HG03066 (cell line): ENCODE measurements at regions not wholly inside any gene's neighbourhood (a gene's known extent, or its start where the extent isn't known, plus 50 kb on each side); places are given as distances from the start of the nearest gene placed in this dataset.
A peak's percentile ranks its signal among the peaks of the same experiment; 100 is the strongest.

ENCODE experiments used
- ATAC-seq: cut with Tn5 transposase; IDR thresholded peaks from one replicate; pipeline ENCODE4 v1.9.1; 2021; ENCODE audit warnings: low read depth; ENCODE audit not compliant: unreplicated experiment

- ATAC-seq: no peak
Observed at GRCh38 chr10:56943221-56943755, 582.2 kb upstream of the ZWINT start.

DNA sequence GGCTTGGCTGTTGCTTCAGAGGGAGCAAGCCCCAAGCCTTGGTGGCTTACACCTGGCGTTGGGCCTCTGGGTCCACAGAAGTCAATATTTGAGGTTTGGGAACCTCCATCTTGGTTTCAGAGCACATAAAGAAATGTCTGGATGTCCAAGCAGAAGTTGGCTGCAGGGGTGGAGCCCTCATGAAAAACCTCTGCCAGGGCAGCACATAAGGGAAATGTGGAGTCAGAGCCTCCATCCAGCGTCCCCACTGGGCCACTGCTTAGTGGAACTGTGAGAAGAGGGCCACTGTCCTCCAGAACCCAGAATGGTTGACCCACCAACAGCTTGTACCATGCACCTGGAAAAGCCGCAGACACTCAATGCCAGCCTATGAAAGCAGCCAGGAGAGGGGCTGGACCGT, 573.5 kb upstream of the ZWINT start:
- no peak for ATAC-seq

DNA sequence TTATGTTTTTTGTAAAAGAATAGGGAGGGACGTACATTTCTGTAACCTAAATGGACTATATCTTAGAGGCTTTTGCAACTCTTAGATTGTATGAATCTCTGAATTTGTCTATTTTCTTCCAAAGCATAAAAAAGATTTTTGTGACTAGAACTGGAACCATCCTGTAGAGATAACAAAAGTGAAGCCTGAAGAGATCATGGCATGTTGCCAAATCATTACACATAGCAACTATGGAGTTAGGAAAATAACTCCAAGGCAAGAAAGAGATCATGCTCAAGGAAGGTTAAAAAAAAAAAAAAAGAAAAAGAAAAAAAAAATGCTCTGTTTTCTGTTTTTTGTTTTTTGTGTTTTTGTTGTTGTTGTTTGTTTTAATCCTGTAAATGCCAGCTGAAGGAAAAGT, 567.7 kb upstream of the ZWINT start:
- no peak for ATAC-seq

DNA sequence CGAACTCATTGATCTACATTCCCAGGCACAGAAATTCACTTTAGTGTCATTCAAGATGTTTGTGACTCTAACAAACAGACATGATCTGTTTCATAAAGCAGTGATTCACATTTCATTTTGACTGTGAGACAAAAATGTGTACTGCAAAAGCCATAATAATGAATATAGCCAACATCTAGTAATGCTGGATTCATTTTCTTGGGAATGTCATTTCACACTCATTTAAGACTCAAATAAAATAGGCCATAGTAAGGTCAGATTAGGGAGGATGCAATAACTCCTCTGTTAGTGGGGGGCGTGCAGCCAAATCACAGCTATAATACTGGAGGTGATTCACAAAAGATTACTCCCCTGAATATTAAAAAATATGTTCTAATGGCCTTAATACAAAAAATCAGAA, 566.6 kb upstream of the ZWINT start:
- ATAC-seq: no peak

DNA sequence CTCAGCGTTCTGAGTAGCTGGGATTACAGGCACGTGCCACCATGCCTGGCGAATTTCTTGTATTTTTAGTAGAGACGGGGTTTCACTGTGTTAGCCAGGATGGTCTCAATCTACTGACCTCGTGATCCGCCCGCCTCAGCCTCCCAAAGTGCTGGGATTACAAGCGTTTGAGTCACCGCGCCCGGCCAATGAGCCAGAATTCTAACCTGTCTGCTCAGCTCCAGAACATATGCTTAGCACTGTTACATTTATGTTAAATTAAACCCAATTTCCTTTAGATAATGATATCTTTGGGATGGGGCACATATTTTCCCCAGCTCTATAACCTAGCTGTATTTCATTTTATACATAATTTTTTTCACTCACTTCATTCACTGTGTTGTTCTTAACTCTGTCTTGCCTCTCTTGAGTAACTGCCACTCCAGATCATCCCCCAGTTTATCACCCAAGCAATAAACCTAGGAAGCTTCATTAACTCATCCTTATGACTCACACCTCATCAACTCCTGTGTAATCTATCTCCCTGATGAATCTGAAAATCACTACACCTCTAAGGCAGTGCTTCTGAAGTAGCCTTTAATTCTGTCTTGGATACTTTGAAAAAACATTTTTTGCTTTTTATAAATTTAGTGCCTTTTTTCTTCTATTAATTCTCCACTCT, 559.7 kb upstream of the ZWINT start:
- ATAC-seq: no peak

DNA sequence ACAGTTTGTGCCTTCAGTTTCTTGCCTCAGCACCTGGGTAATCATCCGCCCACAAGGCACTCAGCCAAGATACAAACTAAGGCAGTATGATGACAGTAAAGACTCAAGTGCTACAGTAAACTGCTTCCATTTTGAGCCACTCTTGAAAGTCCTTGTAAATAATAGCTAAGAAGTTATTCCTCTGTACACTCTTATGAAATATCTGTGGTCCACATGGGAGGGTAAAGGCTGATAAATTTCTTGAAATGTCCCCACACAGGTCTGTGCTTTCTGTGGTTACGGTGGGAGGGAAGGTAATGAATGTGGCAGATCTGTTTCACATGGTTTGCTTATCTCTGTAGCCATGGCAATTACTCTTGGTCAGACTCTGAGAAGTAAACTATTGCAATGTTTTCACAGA, 551.0 kb upstream of the ZWINT start:
- no peak for ATAC-seq

GRCh38 chr10:56905051-56905450, 544.0 kb upstream of the ZWINT start:
- ATAC-seq: no peak

DNA sequence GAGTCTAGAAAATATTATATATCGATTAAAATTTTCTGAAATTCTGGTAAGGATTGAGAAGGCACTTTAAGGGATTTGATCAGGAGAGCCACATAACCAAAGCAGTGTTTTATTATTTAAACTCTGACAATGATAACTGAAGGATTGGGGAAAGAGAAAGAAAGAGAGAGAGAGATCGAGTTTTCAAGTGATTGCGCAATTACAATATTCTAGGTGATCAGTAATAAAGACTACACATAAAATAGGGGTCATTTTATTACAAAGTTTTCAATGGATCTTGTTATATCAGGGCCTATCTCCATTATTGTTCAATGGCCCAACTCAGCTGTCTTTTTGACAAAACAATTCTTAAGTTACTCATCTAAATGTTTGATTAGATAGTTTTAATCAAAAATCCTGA, 541.5 kb upstream of the ZWINT start:
- ATAC-seq: no peak

- ATAC-seq: no peak
Observed at GRCh38 chr10:56895306-56895705, 534.2 kb upstream of the ZWINT start.

DNA sequence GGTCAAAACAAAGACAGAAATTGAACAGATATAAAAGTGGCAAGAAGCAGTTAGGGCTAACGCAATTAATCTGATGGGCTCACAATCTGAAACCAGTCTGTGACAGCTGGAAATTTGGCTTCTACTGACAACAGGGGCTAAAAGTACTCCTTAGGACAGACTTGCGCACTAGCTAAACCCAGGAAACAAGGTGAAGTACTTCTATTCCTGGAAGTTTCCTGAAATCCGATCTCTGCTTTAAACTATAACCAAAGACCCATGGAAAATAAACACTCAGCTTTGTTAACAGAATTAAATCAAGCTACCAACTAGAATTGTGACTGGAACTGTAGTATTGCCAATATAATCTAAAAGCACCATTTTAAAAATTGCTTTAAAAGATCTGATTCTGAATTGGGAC, 520.2 kb upstream of the ZWINT start:
- no peak for ATAC-seq

DNA sequence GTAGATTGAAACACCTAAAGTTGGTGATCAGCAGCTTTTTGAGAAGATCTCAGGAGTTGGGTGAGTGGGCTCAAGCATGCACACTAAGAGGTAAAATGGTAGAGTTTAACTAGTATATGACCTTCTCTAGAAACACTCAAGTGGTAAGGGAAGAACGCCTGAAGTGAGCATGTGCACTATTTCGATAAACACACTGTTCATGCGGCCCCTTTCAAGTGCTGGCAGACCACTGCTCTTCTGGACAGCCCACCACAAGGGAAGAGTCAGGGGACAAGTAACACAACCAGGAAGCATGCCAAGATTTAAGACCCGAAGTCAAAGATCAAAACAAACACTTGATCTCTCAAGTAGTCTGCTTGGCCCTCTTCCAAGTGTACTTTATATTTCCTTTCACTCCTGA, 519.5 kb upstream of the ZWINT start:
- ATAC-seq: no peak

DNA sequence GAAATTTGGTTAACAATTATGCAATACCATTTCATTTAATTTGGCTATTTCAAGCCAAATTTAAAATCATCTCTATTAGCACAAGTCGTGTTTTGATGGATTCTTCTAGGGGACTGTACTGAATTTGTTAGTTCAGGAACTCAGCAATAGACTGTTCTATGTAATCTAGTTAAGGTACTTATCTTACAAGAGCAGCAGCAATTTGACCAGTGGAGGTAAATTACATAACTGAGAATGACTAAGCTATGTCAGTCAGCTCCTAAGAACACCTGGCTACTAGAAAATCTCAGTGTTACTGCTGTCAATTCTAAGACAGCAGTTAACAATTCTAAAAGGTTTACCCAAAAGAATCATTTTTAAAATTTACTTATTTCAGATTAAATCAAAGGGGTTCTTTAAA, 513.9 kb upstream of the ZWINT start:
- no peak for ATAC-seq

DNA sequence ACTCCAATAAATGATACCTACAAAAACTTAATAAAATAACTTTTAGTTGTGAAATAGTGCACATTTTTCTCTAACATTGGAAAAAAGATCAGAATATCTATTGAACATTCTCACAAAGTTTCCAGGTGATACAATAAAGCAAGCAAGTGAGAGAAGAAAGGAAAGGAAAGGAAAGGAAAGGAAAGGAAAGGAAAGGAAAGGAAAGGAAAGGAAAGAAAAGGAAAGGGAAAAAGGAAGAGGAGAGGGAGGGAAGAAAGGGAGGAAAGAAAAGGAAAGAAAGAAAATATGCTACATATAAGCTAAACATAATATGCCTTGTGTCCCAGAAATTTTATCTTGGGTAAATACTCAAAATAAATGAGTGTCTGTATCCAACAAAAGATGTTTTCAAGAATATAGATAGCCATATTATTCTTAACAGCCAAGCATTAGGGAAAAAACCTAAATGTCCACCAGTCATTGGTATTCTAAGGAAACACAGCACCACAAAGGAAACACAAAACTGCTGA, 510.2 kb upstream of the ZWINT start:
- ATAC-seq: no peak

DNA sequence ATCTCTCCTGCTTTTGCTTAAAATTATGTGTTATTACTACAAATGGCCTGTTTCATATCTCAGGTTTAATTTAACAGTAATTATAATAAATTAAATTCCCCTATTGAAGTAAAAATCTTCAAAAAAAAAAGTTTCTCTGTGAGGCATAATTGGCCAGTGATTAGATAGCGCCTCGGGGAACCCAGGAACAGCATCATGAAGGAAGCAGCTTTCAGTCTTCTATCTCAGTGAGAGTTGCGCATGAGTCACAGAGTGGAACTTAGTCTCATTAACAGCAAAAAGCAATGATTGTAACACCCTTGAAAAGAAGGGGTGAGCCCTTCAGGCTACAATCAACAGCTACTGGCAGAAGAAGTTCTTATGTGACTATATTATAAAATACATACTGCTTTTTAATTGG, 506.2 kb upstream of the ZWINT start:
- no peak for ATAC-seq

DNA sequence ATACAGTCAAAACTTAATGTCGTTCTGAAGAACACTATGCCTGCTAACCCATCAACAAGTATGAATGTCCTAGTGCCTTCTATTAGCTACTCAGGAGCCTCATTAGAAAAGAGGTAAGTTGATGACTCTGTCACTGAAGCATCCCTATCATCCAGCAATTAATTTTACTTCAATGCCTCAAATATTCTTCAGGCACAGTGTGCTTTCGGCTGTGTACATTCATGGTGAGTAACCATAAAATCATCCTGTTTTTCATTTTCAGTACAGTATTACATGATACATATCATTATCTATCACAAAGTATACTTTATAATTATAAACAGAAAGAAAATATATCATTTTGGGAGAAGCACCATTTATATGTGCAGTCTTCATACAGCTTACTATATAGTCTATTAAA, 495.5 kb upstream of the ZWINT start:
- ATAC-seq: no peak

GRCh38 chr10:56844978-56845529, 484.0 kb upstream of the ZWINT start:
- no peak for ATAC-seq

- no peak for ATAC-seq
Observed at GRCh38 chr10:56836659-56837058, 475.6 kb upstream of the ZWINT start.

GRCh38 chr10:56831681-56832080, 470.6 kb upstream of the ZWINT start:
- no peak for ATAC-seq

DNA sequence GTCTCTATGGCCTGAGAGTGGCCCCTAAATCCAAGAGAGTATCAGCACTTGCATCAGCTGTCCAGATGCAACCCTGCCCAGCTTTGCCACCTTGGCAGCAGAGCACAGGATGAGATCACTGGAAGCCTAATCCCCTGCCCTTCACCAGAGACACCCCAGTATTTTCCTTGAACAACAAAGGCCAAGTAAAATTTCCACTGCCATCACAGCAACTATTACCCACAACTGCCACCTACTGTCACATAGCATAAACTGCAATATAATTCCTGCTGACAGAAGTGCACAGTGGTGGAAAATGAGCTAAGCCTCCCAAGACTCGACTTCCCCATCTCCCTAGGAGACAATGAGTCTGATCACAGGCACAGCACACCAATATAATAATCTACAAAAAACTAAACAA, 462.8 kb upstream of the ZWINT start:
- peak; percentile 63 for ATAC-seq

DNA sequence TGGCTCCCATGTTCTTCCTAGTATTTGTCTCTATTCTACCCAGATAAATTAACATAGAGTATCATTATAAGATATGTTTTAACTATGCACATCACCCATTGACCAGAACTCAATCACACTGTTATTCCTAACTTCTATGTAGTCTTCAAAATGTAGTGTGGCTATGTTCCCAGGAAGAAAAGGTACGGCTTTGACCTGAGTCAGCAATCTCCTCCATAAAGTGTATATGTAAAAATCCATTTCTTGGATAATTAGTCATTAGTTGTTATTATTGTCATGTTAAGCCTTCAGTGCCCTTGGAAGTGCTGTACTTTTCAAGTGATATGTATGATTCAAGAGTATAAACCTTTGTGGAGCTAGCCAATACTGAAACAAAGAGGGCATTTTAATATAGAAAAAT, 444.0 kb upstream of the ZWINT start:
- no peak for ATAC-seq

DNA sequence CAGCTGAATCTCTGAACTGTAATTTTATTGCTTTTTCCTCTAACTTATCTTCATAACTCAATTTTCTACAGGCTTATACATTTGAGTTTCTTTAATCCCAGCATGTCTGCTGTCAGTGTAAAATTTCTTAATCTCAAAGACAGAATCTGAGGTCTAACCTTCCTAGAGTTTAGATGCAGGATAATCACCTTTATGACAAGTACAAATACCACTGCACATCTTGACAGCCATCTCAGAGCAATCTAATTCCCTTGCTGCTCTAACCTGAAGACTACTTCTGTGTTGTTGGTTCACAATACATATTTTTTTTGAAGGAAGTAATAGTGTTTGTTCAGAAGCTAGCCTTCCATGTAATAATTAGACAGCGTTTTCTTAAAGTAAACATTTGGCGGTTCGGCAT, 424.2 kb upstream of the ZWINT start:
- ATAC-seq: no peak

GRCh38 chr10:56782503-56782902, 421.4 kb upstream of the ZWINT start:
- no peak for ATAC-seq
